NCI-H2227 (cell line): ENCODE measurements at regions not wholly inside any gene's neighbourhood (a gene's known extent, or its start where the extent isn't known, plus 50 kb on each side); places are given as distances from the start of the nearest gene placed in this dataset.
"Not testable (repeated sequence)": the region's sequence is repeated elsewhere in the genome, so short reads cannot be mapped to it uniquely, and the experiment has no call there.

Source experiments
- DNase-seq: peaks from one replicate; lab custom pipeline; 2025; ENCODE audit not compliant: unreplicated experiment; lab: John Stamatoyannopoulos, UW

DNA sequence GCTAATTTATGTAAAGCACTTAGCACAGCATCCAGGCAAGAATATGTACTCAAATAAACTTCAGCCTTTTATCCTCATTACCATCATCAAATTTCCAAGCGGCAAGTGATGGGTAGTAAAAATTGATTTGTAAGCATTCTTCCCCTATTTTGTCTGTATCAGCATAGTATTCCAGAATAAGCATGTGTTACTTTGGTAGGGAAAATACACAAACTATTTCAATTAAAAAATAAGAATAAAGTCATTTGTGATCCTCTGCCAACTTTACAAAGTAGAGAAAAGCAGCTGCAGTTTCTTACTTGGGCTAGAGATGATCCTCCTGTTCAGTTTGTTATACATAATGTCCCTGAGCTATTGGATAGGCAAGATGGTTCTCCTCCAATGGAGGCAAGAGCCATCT lies 493.2 kb downstream of the ZEB2 start:
- no peak for DNase-seq

DNA sequence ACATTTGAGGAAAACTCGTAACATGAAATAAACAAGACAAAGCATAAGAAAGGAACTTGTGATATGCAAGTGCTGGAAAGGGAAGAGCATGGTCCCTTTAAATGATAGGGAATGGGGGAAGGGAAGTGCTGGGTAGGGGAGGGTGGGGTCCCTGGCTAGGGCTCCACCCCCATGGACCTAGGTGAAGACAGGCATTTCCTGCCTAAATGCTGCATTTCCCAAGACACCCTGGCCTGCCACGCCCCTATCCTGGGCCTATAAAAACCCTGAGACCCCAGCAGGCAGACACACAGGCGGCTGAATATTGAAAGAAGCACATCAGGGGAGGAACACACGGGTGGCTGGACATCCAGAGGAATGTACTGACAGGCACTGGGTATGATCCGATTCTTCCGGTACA lies 499.9 kb downstream of the ZEB2 start:
- no peak for DNase-seq

DNA sequence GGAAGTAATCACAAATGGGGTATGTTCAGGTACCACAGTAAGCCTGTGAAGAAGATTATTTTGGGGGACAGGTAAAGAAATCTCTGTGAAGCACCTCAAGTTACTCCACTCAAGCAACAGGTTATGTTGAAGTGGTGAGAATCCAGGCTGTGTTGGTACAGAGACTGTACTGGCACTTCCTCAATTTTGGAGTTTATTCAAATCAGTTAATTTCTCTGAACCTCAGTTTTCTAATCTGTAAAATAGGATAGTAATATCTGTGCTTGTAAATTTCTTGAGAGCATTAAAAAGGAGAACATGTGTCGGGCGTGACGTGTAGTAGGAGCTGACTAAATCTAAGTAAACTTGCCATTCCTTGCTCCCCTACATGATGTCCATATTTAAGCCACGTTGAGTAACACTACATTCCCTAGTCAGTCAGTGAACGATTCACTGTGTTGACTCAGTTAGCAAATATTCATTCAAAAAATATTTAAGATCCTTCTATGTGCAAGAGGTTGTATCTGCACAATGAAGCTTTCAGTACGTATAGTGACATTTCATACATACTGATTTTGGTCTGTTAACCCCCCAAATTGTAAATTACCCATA lies 504.2 kb downstream of the ZEB2 start:
- no peak for DNase-seq

DNA sequence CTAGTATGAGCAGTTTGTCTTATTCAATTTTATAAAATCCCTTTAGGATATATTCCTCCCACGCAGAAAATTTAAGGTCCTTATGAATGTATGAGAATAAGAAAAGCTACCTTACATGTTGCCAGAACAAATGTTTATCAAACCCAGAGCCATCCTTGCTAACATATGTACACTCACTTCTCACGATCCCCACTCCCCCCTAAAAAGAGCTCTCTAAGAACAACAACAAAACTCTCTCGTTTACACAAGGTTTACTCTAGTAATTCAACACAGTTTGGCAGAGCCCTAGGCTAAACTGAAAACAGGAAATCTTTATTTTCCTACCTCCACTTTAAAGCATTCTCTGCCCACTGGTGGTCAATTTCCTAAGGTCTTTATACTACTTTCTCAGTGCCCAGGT lies 504.9 kb downstream of the ZEB2 start:
- DNase-seq = no peak

DNA sequence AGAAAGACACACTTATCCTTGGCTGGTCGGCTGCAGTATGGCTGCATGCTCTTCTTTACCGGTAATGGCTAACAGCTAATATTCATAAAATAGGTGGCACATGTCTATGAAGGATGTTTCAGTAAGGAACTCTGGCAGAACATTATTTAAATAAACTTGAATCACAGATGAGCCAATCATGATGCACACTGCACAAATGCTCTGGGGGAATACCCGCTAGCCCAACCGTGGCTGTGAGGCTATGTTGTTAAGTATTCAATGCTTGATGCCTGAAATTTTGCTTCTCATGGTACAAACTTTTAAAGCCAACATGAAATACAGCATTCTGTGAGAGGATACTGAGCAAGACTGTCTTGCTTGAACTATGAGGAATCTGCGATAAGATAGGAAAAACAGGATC lies 505.8 kb downstream of the ZEB2 start:
- no peak for DNase-seq

DNA sequence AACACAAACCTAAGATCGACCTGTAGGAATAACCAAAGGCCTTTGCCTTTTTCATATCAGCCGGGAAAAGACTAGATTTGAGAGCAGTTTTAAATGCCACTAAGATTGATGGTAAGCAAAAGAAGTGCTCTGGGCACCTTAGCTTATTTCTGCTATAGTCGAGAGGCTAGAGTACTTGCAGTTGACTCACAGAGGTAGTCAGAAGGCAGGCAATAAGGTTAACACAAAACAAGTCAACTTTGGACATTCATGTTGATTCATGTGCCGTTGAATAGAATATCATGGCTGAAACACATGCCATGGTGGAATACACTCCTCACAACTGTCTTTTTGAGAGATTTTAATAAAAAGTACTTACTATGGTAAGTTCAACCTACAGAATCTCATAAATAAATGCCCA lies 507.6 kb downstream of the ZEB2 start:
- no peak for DNase-seq

DNA sequence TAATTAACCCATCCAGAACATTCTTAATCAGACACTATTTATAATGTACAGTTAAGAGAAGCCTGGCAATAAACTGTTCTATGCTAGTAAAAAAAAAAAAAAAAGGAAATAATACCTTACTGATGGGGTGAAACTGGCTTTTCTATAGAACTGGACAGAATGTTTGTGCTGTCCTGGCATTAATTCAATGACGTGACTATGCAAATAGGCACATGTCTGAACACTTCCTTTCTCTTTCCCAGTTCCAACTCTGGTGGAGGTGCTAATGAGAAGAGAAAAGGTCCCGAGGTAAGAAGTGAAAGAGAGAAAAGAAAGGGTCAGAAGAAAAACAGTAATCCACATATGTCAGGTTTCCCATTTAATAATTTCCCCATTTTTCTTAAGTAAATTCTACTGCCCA lies 508.4 kb downstream of the ZEB2 start:
- no peak for DNase-seq

DNA sequence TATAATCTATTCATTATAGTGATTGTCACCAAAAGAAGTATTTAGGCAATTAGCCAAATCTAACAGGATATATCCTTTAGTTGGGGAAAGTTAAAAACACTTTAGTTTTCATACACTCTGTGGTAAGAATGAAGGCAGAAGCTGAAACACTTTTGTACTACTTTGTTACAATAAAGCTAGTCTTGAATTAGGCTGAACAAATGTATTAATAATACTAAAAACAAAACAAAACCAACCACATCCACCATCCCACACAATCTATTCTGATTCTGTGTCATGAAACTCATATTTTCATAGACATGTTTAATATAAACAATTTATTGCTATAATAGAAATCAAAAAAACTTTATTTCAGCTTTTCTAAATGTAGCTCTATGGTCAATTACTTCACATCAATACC lies 508.8 kb downstream of the ZEB2 start:
- no peak for DNase-seq

DNA sequence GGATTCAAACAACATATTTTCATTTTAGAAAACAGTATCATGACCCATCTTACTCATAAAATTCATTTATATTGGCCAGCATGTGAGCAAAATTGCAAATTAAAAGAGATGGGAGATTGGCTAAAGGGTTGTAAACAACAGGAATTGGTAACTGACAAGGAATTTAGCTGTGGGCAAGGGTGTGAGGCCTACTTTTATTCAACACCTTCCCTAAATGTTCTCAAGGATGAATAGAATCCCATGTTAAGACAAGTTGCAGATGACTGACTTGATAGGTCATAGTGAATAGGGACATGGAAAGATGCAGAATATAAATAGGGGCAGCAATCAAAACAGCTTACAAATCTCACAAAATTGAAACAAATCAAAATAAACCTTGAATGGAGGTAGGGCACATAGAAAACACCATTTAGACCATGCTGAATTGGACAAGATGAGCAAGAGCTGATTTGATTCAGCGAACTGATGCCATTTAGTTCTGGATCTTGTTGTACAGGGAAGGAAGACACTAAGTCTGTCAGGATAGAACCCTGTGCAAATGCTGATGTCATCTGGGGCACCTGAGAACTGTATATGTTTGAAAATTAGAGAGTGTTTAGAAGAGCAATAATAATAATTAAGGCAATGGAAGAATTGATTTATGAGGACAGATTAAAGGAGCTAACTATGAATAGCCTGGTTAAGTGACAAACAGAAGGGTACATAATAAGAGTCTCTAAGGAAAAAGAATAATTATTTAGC lies 509.7 kb downstream of the ZEB2 start:
- DNase-seq = no peak

DNA sequence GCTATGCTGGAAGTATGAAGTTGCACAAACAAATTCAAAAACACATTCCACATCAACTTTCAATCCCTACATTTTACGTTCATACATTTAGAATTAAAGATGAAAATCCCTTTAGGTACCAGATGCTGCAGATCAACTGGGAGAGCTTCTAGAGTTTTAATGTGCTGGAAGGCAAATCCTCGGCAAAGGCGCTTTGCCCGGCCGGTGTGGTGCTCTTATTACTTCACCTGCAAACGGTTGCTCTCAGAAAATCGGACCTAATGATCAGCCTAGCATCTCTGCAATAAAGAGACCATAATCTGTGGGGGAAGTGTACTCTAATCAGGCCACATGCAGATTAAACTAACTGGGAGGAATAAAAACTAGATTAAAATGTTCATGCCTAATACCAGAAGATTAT lies 513.8 kb downstream of the ZEB2 start:
- DNase-seq = no peak

DNA sequence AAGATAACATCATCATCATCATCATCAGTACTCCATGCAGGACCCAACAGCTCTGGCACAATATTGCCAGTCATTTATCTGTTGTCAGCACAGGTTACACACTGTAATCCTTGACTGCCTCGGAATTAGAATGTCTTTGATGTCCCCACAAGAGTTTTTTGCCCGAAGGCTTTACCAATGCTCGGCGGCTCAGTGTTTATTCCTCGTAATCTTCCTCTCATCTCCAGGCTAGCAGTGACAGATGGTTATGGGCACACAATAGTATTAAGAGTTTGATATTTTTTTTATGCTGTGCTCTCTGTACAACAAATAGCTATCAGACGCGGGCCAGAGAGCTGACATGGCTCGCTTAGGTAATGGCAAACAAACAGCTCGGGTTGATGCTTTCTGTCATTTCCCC lies 515.2 kb downstream of the ZEB2 start:
- DNase-seq = peak; percentile 36

DNA sequence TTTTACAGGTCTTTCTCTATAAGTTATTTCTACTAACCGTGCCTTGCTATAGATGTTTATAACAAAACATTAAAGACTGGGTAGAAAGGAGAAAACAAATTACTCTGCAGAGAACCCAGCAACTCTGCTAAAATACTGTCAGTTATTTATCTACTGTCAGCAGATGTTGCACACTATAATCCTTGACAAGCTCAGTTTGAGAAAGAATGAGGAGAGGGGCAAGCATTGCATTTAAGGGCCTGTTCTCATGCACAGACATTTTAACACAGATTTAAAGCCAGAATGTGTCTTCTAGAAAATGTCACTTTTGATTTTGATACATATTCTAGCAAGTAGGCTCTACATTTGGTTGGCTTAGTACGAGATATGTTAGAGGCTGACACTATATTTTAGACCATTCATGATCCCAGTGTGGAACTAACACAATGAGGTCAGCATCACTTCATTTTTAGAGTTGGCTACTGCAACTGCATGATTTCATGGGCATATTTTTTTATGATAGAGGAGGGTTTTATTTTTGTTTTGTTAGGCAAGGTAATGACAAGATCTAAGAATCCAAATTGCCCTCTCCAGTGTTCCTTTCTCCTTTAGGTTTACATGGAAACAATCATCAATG lies 516.4 kb downstream of the ZEB2 start:
- no peak for DNase-seq

DNA sequence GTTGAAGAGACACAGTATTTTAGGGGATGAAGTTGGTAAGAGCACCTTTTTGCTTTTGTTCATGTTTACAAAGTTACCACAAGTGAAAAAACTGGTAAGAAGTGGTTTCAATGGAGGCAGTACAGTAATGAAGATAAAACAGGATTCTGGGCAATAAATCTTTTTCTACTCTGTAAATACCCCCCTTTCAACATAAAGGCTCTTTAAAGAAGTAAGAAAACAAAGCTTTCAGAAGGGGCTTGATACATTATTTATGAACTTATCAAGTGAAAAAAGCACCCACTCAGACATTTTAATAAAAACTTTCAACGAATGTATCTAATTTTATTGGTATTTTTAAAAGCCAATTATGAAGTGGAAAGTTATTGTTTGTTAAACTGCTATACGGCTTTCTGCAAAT lies 522.9 kb downstream of the ZEB2 start:
- DNase-seq = no peak

DNA sequence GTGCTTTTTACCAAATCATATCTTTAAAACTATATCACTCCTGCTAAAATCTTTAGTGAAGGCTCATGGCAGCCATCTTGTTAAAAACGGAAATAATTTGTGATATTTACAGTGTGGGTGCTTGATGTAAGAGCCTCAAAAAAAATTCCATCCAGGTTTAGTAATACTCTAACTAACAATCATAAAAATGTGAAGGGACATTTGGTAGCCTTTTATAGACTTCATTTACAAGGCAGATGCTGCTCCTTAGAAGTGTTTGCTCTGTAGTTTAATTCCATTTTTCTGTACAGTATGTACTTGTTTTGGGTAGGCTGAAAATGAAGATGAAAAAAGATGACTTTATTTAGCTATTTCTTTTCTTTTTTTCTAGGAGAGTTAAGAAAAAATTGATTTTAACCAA lies 525.0 kb downstream of the ZEB2 start:
- no peak for DNase-seq

DNA sequence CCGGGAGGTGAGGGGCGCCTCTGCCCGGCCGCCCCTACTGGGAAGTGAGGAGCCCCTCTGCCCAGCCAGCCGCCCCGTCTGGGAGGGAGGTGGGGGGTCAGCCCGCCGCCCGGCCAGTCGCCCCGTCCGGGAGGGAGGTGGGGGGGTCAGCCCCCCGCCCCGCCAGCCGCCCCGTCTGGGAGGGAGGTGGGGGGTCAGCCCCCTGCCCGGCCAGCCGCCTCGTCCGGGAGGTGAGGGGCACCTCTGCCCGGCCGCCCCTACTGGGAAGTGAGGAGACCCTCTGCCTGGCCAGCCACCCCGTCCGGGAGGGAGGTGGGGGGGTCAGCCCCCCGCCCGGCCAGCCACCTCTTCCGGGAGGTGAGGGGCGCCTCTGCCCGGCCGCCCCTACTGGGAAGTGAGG lies 528.3 kb downstream of the ZEB2 start:
- not testable (repeated sequence) for DNase-seq

DNA sequence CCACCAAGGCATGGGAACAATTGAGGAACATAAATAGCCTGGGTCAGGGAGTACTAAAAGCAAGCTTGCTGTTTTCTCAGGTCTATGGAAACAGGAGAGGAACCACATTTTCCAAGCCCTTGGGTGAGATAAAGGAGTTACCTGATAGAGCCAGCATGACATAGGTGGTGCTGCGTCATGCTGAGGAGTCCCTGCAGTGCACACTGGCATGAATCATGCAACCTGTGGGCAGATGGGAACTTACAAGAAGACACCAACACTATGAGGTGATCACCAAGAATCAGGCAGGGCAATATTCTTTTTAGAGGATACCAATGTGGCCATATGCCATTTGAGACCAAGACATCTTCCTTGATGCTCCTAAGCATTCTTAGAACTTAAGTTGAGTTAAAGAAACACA lies 531.8 kb downstream of the ZEB2 start:
- DNase-seq = no peak

DNA sequence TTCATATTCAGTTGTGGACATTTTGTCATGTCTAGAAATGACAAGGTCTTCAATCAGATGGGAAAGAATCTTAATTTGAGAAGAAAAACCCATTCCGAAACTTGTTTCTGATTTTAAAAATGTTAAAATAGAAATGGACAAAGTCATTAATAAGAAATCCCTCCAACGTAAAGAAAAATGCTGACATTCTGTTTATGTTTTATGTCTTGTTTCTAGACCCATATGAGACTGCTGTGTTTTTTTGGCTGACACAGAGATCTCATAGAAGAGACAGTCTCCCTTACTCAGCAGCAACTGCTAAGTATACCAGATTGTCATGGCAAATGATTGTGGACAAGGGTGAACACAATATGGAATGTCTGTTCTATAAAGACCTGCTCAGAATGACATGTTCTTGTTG lies 538.5 kb downstream of the ZEB2 start:
- DNase-seq = no peak

DNA sequence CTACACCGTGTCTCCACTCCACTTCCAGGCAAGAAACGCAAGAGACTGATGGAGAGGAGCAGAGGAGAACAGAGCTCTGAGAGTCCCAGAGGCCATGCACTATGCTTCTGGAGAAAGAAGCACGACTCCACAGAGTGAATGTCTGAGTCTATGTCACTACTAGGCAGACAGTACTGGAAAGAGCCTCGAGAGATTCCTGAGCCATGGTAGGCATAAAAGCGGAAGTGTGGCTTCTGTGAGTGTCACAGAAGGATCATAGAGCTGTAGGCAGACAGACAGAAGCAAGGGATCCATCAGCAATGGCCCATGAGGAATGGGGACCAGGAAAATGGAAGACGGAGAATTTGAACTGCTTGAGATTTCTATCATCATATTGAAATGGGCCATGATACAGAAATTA lies 542.6 kb downstream of the ZEB2 start:
- DNase-seq = no peak

DNA sequence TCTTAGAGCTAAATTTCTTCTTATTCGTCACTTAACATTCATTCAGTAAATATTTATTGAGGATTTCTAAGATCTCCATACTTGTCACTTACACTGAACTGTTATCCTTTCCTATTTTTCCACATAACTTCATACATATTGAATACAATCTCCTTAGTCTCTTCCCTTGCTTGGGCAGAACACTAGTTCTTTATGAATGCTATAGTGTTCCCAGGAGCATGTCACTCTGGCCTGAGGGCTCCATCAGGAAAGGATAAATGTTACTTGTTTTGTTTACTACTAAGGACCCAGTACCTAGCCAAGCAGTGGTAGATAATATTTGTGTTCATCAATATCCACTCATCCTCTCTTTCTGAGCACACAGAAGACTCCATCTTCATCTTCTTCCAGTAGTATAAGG lies 544.7 kb downstream of the ZEB2 start:
- DNase-seq = no peak

DNA sequence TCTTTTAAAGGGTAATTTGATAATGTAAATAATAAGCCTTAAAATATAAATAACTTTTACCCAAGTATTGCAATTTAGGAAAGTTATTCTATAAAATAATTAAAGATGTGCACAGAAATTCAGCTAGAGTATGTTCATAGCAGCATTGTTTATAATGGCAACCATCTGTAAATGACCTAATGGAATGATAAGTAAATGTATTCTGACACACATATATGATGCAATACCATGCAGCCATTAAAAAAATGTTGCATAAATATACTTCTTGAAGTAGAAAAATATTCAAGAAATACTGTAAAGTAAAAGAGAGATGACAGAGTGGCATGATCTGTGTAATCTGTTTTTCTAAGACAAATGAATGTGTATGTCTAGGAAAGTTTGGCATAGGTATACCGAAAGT lies 545.7 kb downstream of the ZEB2 start:
- no peak for DNase-seq

DNA sequence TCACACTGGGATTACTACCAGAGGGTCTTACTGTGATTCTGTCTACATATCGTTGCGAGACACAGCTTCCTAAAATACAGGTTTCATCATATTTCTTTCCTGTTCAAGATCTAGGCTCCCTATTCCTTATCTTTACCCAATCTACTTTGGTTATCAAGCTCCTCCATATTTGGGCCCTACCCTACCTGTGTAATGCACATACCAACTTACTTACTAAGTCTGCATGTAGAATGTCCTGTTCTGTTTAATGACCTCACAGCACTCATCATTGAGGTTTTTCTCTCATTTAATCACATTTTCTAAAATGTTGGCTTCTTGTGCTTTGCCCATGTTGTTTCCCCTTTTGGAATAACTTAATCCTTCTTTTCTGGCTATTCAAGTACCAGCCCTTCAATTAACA lies 551.1 kb downstream of the ZEB2 start:
- no peak for DNase-seq

DNA sequence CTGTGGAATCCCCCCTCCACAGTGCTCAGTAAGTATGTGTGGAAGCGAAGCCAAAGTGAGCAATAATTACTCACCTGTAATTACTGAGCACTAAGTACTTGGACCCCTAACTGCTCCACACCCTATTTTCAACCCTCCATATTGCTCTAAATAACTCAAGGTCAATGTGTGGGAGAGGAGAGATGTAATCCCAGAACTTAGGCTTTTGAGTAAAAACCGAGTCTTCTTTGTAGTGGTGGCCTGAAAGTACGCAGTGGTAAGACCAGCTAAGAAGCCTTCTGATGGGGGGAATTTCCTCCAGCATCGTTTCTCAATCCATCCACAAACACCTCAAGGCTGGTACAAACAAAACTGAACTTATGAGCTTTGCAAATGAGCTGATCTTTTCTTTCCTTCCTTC lies 551.6 kb downstream of the ZEB2 start:
- no peak for DNase-seq
